ENCODE measurements at regions not wholly inside any gene's neighbourhood (a gene's known extent, or its start where the extent isn't known, plus 50 kb on each side); places are given as distances from the start of the nearest gene placed in this dataset.

DNA sequence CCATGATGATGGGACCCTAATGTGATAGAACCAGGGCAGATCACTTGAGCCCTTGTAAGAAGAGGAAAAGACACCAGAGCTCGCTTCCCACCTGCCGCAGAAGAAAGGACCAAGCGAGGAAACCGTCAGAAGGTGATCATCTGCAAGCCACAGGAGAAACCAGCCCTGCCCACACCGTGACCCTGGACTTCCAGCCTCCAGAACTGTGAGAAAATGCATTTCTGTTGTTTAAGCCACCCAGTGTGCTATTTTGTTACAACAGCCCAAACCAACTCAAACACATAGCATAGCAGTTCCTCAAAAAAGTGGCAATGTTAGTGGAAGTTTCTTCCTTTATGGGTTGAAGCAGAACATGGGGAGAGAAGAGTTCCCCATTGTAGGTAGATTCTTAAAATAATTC, 107.9 kb upstream of the BCL2L14 start:
- TF ChIP-seq GLIS3 (CRISPR knock-in tag; IDR thresholded peaks at IDR 0.05): no peak
- TF ChIP-seq BACH2 (CRISPR knock-in tag; IDR thresholded peaks at IDR 0.05; ENCODE audit: borderline replicate concordance): no peak
- TF ChIP-seq ZNF565 (CRISPR knock-in tag; conservative IDR thresholded peaks at IDR 0.05; ENCODE audit: low read depth): no peak
- no peak for TF ChIP-seq ESRRG (CRISPR knock-in tag; IDR thresholded peaks at IDR 0.05)
- no peak for TF ChIP-seq OSR1 (CRISPR knock-in tag; IDR thresholded peaks at IDR 0.05)
- no peak for TF ChIP-seq ZNF8 (CRISPR knock-in tag; IDR thresholded peaks at IDR 0.05)
- TF ChIP-seq CSDC2 (CRISPR knock-in tag; IDR thresholded peaks at IDR 0.05): no peak
- TF ChIP-seq ARNTL (CRISPR knock-in tag; IDR thresholded peaks at IDR 0.05; ENCODE audit: borderline replicate concordance, low read depth): no peak
- TF ChIP-seq ZC3H10 (CRISPR knock-in tag; IDR thresholded peaks at IDR 0.05): no peak
- TF ChIP-seq ISL1 (CRISPR knock-in tag; IDR thresholded peaks at IDR 0.05): no peak
- TF ChIP-seq ZFP3 (CRISPR knock-in tag; IDR thresholded peaks at IDR 0.05): no peak
- TF ChIP-seq SNAI2 (CRISPR knock-in tag; IDR thresholded peaks at IDR 0.05): no peak
- no peak for TF ChIP-seq ZFP30 (CRISPR knock-in tag; IDR thresholded peaks at IDR 0.05)
- no peak for TF ChIP-seq ZNF70 (CRISPR knock-in tag; IDR thresholded peaks at IDR 0.05)
- no peak for TF ChIP-seq TSHZ2 (CRISPR knock-in tag; IDR thresholded peaks at IDR 0.05)
- TF ChIP-seq, protein P1, sequence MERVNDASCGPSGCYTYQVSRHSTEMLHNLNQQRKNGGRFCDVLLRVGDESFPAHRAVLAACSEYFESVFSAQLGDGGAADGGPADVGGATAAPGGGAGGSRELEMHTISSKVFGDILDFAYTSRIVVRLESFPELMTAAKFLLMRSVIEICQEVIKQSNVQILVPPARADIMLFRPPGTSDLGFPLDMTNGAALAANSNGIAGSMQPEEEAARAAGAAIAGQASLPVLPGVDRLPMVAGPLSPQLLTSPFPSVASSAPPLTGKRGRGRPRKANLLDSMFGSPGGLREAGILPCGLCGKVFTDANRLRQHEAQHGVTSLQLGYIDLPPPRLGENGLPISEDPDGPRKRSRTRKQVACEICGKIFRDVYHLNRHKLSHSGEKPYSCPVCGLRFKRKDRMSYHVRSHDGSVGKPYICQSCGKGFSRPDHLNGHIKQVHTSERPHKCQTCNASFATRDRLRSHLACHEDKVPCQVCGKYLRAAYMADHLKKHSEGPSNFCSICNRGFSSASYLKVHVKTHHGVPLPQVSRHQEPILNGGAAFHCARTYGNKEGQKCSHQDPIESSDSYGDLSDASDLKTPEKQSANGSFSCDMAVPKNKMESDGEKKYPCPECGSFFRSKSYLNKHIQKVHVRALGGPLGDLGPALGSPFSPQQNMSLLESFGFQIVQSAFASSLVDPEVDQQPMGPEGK (CRISPR knock-in tag; IDR thresholded peaks at IDR 0.05; ENCODE audit: borderline replicate concordance): no peak
- no peak for TF ChIP-seq TCF4 (CRISPR knock-in tag; IDR thresholded peaks at IDR 0.05; ENCODE audit: borderline replicate concordance)
- TF ChIP-seq, protein P2, sequence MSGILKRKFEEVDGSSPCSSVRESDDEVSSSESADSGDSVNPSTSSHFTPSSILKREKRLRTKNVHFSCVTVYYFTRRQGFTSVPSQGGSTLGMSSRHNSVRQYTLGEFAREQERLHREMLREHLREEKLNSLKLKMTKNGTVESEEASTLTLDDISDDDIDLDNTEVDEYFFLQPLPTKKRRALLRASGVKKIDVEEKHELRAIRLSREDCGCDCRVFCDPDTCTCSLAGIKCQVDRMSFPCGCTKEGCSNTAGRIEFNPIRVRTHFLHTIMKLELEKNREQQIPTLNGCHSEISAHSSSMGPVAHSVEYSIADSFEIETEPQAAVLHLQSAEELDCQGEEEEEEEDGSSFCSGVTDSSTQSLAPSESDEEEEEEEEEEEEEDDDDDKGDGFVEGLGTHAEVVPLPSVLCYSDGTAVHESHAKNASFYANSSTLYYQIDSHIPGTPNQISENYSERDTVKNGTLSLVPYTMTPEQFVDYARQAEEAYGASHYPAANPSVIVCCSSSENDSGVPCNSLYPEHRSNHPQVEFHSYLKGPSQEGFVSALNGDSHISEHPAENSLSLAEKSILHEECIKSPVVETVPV (CRISPR knock-in tag; IDR thresholded peaks at IDR 0.05): no peak
- TF ChIP-seq PPARA (CRISPR knock-in tag; IDR thresholded peaks at IDR 0.05; ENCODE audit: borderline replicate concordance): no peak
- TF ChIP-seq RARB (CRISPR knock-in tag; IDR thresholded peaks at IDR 0.05): no peak
- ATAC-seq: no peak

DNA sequence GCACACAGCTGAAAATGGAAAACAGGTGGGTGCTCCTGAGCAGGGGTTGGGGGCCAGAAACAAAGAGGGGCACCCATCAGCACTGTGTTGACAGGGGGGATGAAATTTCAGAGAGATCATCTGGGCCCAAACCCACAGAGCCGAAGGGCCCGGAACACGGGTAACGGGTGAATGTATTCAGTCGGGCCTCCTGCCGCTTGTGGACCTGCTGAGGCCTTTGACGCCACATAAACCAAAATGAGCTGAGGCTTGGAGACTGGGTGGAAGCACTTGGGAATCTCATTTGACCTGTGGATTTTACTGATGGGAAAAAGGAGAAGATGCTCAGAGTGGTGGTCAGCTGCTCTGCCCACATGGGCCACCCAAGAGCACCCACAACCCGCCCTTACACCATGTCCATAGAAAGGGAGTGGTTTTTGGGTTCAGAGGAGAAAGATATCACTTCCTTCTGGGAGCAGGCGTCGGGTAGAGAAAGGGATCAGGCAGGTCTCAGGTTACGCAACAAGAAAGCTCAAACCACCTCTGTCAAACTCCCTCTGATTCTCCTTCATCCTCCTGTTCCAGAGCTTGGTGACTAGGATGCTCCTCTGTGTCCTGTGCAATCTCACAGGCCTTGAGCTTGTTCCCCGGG, 106.8 kb upstream of the BCL2L14 start:
- TF ChIP-seq ZC3H10 (CRISPR knock-in tag; IDR thresholded peaks at IDR 0.05) (no peak), ESRRG (CRISPR knock-in tag; IDR thresholded peaks at IDR 0.05) (no peak), ZNF565 (CRISPR knock-in tag; conservative IDR thresholded peaks at IDR 0.05; ENCODE audit: low read depth) (no peak), GLIS3 (CRISPR knock-in tag; IDR thresholded peaks at IDR 0.05) (no peak), ZFP3 (CRISPR knock-in tag; IDR thresholded peaks at IDR 0.05) (no peak), PPARA (CRISPR knock-in tag; IDR thresholded peaks at IDR 0.05; ENCODE audit: borderline replicate concordance) (no peak), ZNF70 (CRISPR knock-in tag; IDR thresholded peaks at IDR 0.05) (no peak), SNAI2 (CRISPR knock-in tag; IDR thresholded peaks at IDR 0.05) (no peak), CREB5 (CRISPR knock-in tag; IDR thresholded peaks at IDR 0.05; ENCODE audit: low read depth) (no peak), TCF4 (CRISPR knock-in tag; IDR thresholded peaks at IDR 0.05; ENCODE audit: borderline replicate concordance) (no peak), TSHZ2 (CRISPR knock-in tag; IDR thresholded peaks at IDR 0.05) (no peak), OSR1 (CRISPR knock-in tag; IDR thresholded peaks at IDR 0.05) (no peak), ISL1 (CRISPR knock-in tag; IDR thresholded peaks at IDR 0.05) (no peak)
- TF ChIP-seq, protein P1 (CRISPR knock-in tag; IDR thresholded peaks at IDR 0.05; ENCODE audit: borderline replicate concordance): no peak
- TF ChIP-seq, protein P3, sequence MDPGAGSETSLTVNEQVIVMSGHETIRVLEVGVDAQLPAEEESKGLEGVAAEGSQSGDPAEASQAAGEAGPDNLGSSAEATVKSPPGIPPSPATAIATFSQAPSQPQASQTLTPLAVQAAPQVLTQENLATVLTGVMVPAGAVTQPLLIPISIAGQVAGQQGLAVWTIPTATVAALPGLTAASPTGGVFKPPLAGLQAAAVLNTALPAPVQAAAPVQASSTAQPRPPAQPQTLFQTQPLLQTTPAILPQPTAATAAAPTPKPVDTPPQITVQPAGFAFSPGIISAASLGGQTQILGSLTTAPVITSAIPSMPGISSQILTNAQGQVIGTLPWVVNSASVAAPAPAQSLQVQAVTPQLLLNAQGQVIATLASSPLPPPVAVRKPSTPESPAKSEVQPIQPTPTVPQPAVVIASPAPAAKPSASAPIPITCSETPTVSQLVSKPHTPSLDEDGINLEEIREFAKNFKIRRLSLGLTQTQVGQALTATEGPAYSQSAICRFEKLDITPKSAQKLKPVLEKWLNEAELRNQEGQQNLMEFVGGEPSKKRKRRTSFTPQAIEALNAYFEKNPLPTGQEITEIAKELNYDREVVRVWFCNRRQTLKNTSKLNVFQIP (CRISPR knock-in tag; IDR thresholded peaks at IDR 0.05; ENCODE audit: borderline replicate concordance, low read depth): no peak
- ATAC-seq: no peak

All from SK-N-SH treated with all-trans-retinoic acid at 6 μM for 48 hours (cell line).